H1 (cell line): ENCODE measurements at regions not wholly inside any gene's neighbourhood (a gene's known extent, or its start where the extent isn't known, plus 50 kb on each side); places are given as distances from the start of the nearest gene placed in this dataset.

Experiments
- CTCF ChIA-PET: fragments of 300-600 bp; sonication (Branson Sonifier 250); formaldehyde crosslinking; loops from one replicate; lab custom pipeline; 2021; ENCODE audit not compliant: partially characterized antibody; lab: Charles Lee
- POLR2A ChIA-PET: fragments of 300-600 bp; sonication (Branson Sonifier 250); formaldehyde crosslinking; loops from one replicate; lab custom pipeline; 2021; ENCODE audit warnings: inconsistent platforms; ENCODE audit not compliant: partially characterized antibody; lab: Charles Lee
- DNase-seq, 2 experiments: peaks; one replicate each; pipeline versions ENCODE4 v3.0.0 to v3.0.0-alpha.2; 2010 to 2022; ENCODE audit warnings: low spot score in 2 of 2, low read depth in 1 of 2, mixed read lengths in 1 of 2
- FAIRE-seq: peaks from 2 replicates; lab custom pipeline; 2011; peaks lifted over from hg19 to GRCh38; lab: Jason Lieb, UNC
- H2AFZ ChIP-seq: 2 replicates; pipeline ENCODE4 v1.8.1; 2012; ENCODE audit warnings: low read length, inconsistent platforms
- H2AK5ac ChIP-seq: 2 replicates; pipeline ENCODE4 v1.6.1; 2013; ENCODE audit warnings: low read depth, low read length
- H2BK120ac ChIP-seq: replicated peaks from 2 replicates; pipeline ENCODE3; 2013; ENCODE audit warnings: low read depth, low read length, inconsistent platforms
- H2BK12ac ChIP-seq: 2 replicates; pipeline ENCODE4 v1.6.1; 2013; ENCODE audit warnings: low read depth, low read length
- H2BK15ac ChIP-seq: 2 replicates; pipeline ENCODE4 v1.6.1; 2013; ENCODE audit warnings: low read length
- H2BK20ac ChIP-seq: 2 replicates; pipeline ENCODE4 v1.6.1; 2013; ENCODE audit warnings: low read length
- H2BK5ac ChIP-seq: 2 replicates; pipeline ENCODE4 v1.6.1; 2013; ENCODE audit warnings: low read depth, low read length
- H3K14ac ChIP-seq: 2 replicates; pipeline ENCODE4 v1.6.1; 2013; ENCODE audit warnings: inconsistent platforms; ENCODE audit not compliant: insufficient read length
- H3K18ac ChIP-seq: 2 replicates; pipeline ENCODE4 v1.6.1; 2013; ENCODE audit warnings: low read length; ENCODE audit errors: extremely low read depth
- H3K23ac ChIP-seq: 2 replicates; pipeline ENCODE4 v1.6.1; 2013; ENCODE audit warnings: inconsistent platforms; ENCODE audit not compliant: insufficient read length
- H3K23me2 ChIP-seq: 2 replicates; pipeline ENCODE4 v1.6.1; 2013; ENCODE audit warnings: low read depth, low read length
- H3K27ac ChIP-seq: 2 replicates; pipeline ENCODE4 v1.6.1; 2011; ENCODE audit warnings: low read depth, low read length, inconsistent platforms
- H3K27me3 ChIP-seq, 4 experiments: replicated peaks in 1 of 4; 1 replicate in 1 of 4; 2 replicates in 3 of 4; pipeline versions ENCODE4 v1.6.1 to v1.8.1; 2011 to 2013; ENCODE audit warnings: low read length in 3 of 4, mild to moderate bottlenecking in 3 of 4, inconsistent platforms in 2 of 4, mixed read lengths in 2 of 4, moderate library complexity in 1 of 4; ENCODE audit not compliant: control insufficient read depth in 3 of 4, insufficient read depth in 3 of 4; ENCODE audit errors: extremely low read depth in 1 of 4
- H3K36me3 ChIP-seq, 4 experiments: 2 replicates each; pipeline versions ENCODE4 v1.6.1 to v1.8.1; 2011 to 2013; ENCODE audit warnings: mild to moderate bottlenecking in 4 of 4, low read length in 3 of 4, moderate library complexity in 2 of 4, control low read depth in 1 of 4, inconsistent platforms in 1 of 4; ENCODE audit not compliant: insufficient read depth in 4 of 4, control insufficient read depth in 2 of 4
- H3K4ac ChIP-seq: replicated peaks from 2 replicates; pipeline ENCODE3; 2013; ENCODE audit warnings: low read length, low read depth, mixed read lengths, inconsistent platforms; ENCODE audit not compliant: insufficient read length
- H3K4me1 ChIP-seq, 4 experiments: replicated peaks in 1 of 4; 1 replicate in 1 of 4; 2 replicates in 3 of 4; pipeline versions ENCODE4 v1.6.1 to v1.8.1; 2011 to 2013; ENCODE audit warnings: low read length in 3 of 4, inconsistent platforms in 2 of 4, mixed read lengths in 1 of 4; ENCODE audit not compliant: insufficient read depth in 4 of 4, control insufficient read depth in 3 of 4
- H3K4me2 ChIP-seq, 2 experiments: 2 replicates each; pipeline versions ENCODE4 v1.6.1 to v1.8.1; 2011 to 2013; ENCODE audit warnings: low read depth in 2 of 2, low read length in 2 of 2, control low read depth in 1 of 2, inconsistent platforms in 1 of 2, mild to moderate bottlenecking in 1 of 2; ENCODE audit not compliant: insufficient read depth in 1 of 2
- H3K4me3 ChIP-seq, 4 experiments: fragments of 200-600, 300-600 bp in 1 of 4; sonication (generic), shearing (Covaris generic), sonication (Bioruptor Twin) in 1 of 4; 2 replicates each; pipeline versions ENCODE4 v1.5.1 to v1.8.1; 2011 to 2016; ENCODE audit warnings: low read length in 4 of 4, low read depth in 3 of 4, control low read depth in 2 of 4, inconsistent platforms in 2 of 4, mild to moderate bottlenecking in 2 of 4, mixed read lengths in 1 of 4, moderate library complexity in 1 of 4; ENCODE audit not compliant: insufficient read depth in 2 of 4; ENCODE audit errors: extremely low read depth in 1 of 4
- H3K56ac ChIP-seq: replicated peaks from 2 replicates; pipeline ENCODE3; 2013; ENCODE audit warnings: low read depth, mild to moderate bottlenecking, mixed read lengths, low read length, inconsistent platforms; ENCODE audit not compliant: insufficient read length
- H3K79me1 ChIP-seq: 2 replicates; pipeline ENCODE4 v1.6.1; 2013; ENCODE audit warnings: low read depth, low read length, control low read depth
- H3K79me2 ChIP-seq, 2 experiments: 2 replicates each; pipeline versions ENCODE4 v1.6.1 to v1.8.1; 2012 to 2013; ENCODE audit warnings: low read length in 2 of 2, mild to moderate bottlenecking in 2 of 2, inconsistent platforms in 1 of 2; ENCODE audit not compliant: insufficient read depth in 2 of 2, control insufficient read depth in 1 of 2
- H3K9ac ChIP-seq, 4 experiments: replicated peaks in 1 of 4; 1 replicate in 1 of 4; 2 replicates in 3 of 4; pipeline versions ENCODE4 v1.6.1 to v1.8.1; 2011 to 2013; ENCODE audit warnings: low read depth in 3 of 4, low read length in 3 of 4, control low read depth in 2 of 4, mild to moderate bottlenecking in 2 of 4, moderate library complexity in 2 of 4, inconsistent platforms in 1 of 4; ENCODE audit errors: extremely low read depth in 1 of 4
- H3K9me3 ChIP-seq, 2 experiments: 2 replicates each; pipeline versions ENCODE4 v1.6.1 to v1.8.1; 2012 to 2013; ENCODE audit warnings: mild to moderate bottlenecking in 2 of 2, moderate library complexity in 2 of 2, control low read depth in 1 of 2, inconsistent platforms in 1 of 2, low read depth in 1 of 2, low read length in 1 of 2, mixed read lengths in 1 of 2; ENCODE audit not compliant: insufficient read depth in 2 of 2
- H4K20me1 ChIP-seq, 2 experiments: replicated peaks in 1 of 2; 2 replicates each; pipeline versions ENCODE3 to v1.8.1; 2011 to 2013; ENCODE audit warnings: inconsistent platforms in 2 of 2, low read length in 2 of 2, mild to moderate bottlenecking in 1 of 2; ENCODE audit not compliant: insufficient read depth in 2 of 2, control insufficient read depth in 1 of 2
- H4K5ac ChIP-seq: 2 replicates; pipeline ENCODE4 v1.6.1; 2013; ENCODE audit warnings: low read length, low read depth, mixed read lengths, inconsistent platforms; ENCODE audit not compliant: insufficient read length
- H4K8ac ChIP-seq: 2 replicates; pipeline ENCODE4 v1.8.0; 2013; ENCODE audit warnings: mild to moderate bottlenecking, moderate library complexity, low read length, inconsistent platforms; ENCODE audit not compliant: insufficient read depth; ENCODE audit errors: extremely low read depth
- H4K91ac ChIP-seq: replicated peaks from 2 replicates; pipeline ENCODE3; 2013; ENCODE audit warnings: low read length, mixed read lengths, inconsistent platforms; ENCODE audit not compliant: insufficient read length
- ATF3 ChIP-seq: IDR thresholded peaks from 2 replicates; pipeline ENCODE4 v1.6.1; 2011; ENCODE audit warnings: low read depth, mild to moderate bottlenecking, low read length; ENCODE audit not compliant: insufficient read depth
- CTBP2 ChIP-seq: IDR thresholded peaks from 2 replicates; pipeline ENCODE4 v1.7.0; 2011; ENCODE audit warnings: borderline replicate concordance, mild to moderate bottlenecking, moderate library complexity, mixed read lengths, low read length; ENCODE audit not compliant: insufficient read depth, insufficient read length
- FOSL1 ChIP-seq: IDR thresholded peaks from 2 replicates; pipeline ENCODE4 v1.6.1; 2011; ENCODE audit warnings: mild to moderate bottlenecking, low read depth, low read length, moderate library complexity; ENCODE audit not compliant: insufficient read depth
- HDAC6 ChIP-seq: IDR thresholded peaks from one replicate; pipeline ENCODE4 v1.7.1; 2012; ENCODE audit warnings: low read depth, mild to moderate bottlenecking, inconsistent platforms, low read length, moderate library complexity
- JUN ChIP-seq: IDR thresholded peaks from 2 replicates; pipeline ENCODE4 v1.6.1; 2011; ENCODE audit warnings: low read depth, mild to moderate bottlenecking, improper control_type of control experiment, low read length
- POLR2A ChIP-seq, 2 experiments: IDR thresholded peaks; 1 replicate in 1 of 2; 2 replicates in 1 of 2; pipeline ENCODE4 v1.6.1; 2011; ENCODE audit warnings: low read depth in 2 of 2, low read length in 2 of 2, mild to moderate bottlenecking in 2 of 2; ENCODE audit errors: control extremely low read depth in 1 of 2
- RAD21 ChIP-seq, 2 experiments: IDR thresholded peaks in 1 of 2; conservative IDR thresholded peaks in 1 of 2; 2 replicates each; pipeline ENCODE4 v1.6.1; 2011; ENCODE audit warnings: low read depth in 2 of 2, low read length in 2 of 2, improper control_type of control experiment in 1 of 2, inconsistent platforms in 1 of 2, mild to moderate bottlenecking in 1 of 2, moderate library complexity in 1 of 2
- RXRA ChIP-seq: IDR thresholded peaks from 2 replicates; pipeline ENCODE4 v1.6.1; 2011; ENCODE audit warnings: low read depth, mild to moderate bottlenecking, low read length, moderate library complexity; ENCODE audit not compliant: insufficient read depth
- SP4 ChIP-seq: IDR thresholded peaks from 2 replicates; pipeline ENCODE4 v1.6.1; 2012; ENCODE audit warnings: low read length, inconsistent platforms
- SRF ChIP-seq: IDR thresholded peaks from 2 replicates; pipeline ENCODE4 v1.6.1; 2011; ENCODE audit warnings: mild to moderate bottlenecking, low read depth, low read length, moderate library complexity
- TAF1 ChIP-seq: IDR thresholded peaks from 2 replicates; pipeline ENCODE4 v1.6.1; 2011; ENCODE audit warnings: mild to moderate bottlenecking, low read depth, low read length
- WGBS, 2 experiments: shearing (Covaris generic) in 1 of 2; methylation state at CpG; one replicate each; pipeline versions ENCODE4 v1.1.6 to v1.1.7; 2013 to 2015; ENCODE audit warnings: low lambda C conversion rate in 2 of 2, mixed read lengths in 2 of 2, inconsistent platforms in 1 of 2, low coverage in 1 of 2, missing lambda C conversion rate in 1 of 2; ENCODE audit not compliant: insufficient replicate concordance in 2 of 2, insufficient coverage in 1 of 2, insufficient read length in 1 of 2; ENCODE audit errors: extremely low coverage in 1 of 2, missing lambda C conversion rate in 1 of 2; 5-methylcytosine and 5-hydroxymethylcytosine counted together

GRCh38 chr10:4100380-4100779 is 315.4 kb upstream of the KLF6 start:
- Histone ChIP-seq H3K4me2 (no peak overlapping the region), H3K9ac (no peak overlapping the region), H3K9me3 (peaks cover 4% of the 10 kb centered on the region in 2 experiments; a peak in 2 of 4 replicates), H3K27ac (no peak overlapping the region), H3K14ac (no peak overlapping the region), H2BK5ac (no peak overlapping the region), H3K23me2 (no peaks in the 10 kb centered on the region), H4K8ac (no peak overlapping the region), H4K91ac (no peak overlapping the region), H3K36me3 (no peaks in the 10 kb centered on the region), H2BK15ac (no peak overlapping the region), H2BK20ac (no peak overlapping the region), H4K5ac (no peak overlapping the region), H3K23ac (no peak overlapping the region), H4K20me1 (no peaks in the 10 kb centered on the region), H3K18ac (no peak overlapping the region), H3K79me1 (no peaks in the 10 kb centered on the region), H3K4ac (no peak overlapping the region), H2BK12ac (no peak overlapping the region), H3K27me3 (no peaks in the 10 kb centered on the region), H3K4me3 (no peak overlapping the region), H2BK120ac (no peak overlapping the region), H2AK5ac (no peak overlapping the region), H3K4me1 (no peaks in the 10 kb centered on the region), H3K56ac (no peak overlapping the region), H3K79me2 (no peaks in the 10 kb centered on the region), H2AFZ (no peak overlapping the region)
- DNase-seq (no peak), FAIRE-seq (no peak)
- POLR2A ChIA-PET, result no interaction called here
- CTCF ChIA-PET, result no interaction called here
- WGBS, 2 experiments, result 94% methylated on average over 4 of the region's 4 CpGs; no CpG with 5 or more reads in 1 of the 2 experiments
- no peak for TF ChIP-seq SRF
- no peak for TF ChIP-seq RXRA
- no peak for TF ChIP-seq ATF3
- no peak for TF ChIP-seq POLR2A (IDR thresholded peaks at IDR 0.05; ENCODE audit: control extremely low read depth in 1 of 2, low read depth in 2 of 2, low read length in 2 of 2)
- TF ChIP-seq RAD21 (IDR thresholded peaks at IDR 0.05 in 1 of 2, conservative IDR thresholded peaks at IDR 0.05 in 1 of 2; ENCODE audit: low read depth in 2 of 2, low read length in 2 of 2), result no peak
- no peak for TF ChIP-seq SP4
- TF ChIP-seq JUN, result no peak
- TF ChIP-seq TAF1, result no peak
- TF ChIP-seq HDAC6, result no peak
- no peak for TF ChIP-seq FOSL1
- no peak for TF ChIP-seq CTBP2
